Neural crest cell (in vitro differentiated cells): ENCODE measurements at regions not wholly inside any gene's neighbourhood (a gene's known extent, or its start where the extent isn't known, plus 50 kb on each side); places are given as distances from the start of the nearest gene placed in this dataset.

Experiments used
- DNase-seq: peaks from one replicate; pipeline ENCODE4 v3.0.0; 2021; ENCODE audit warnings: low read depth, mixed read lengths, low spot score
- H3K27ac Mint-ChIP-seq: one replicate; pipeline ENCODE4 v1.8.0; 2021; ENCODE audit warnings: mild to moderate bottlenecking, mixed read lengths; ENCODE audit not compliant: unreplicated experiment
- H3K27me3 Mint-ChIP-seq: 2 replicates; pipeline ENCODE4 v1.8.0; 2021; ENCODE audit warnings: low read depth, mild to moderate bottlenecking, mixed read lengths
- H3K36me3 Mint-ChIP-seq: 2 replicates; pipeline ENCODE4 v1.8.0; 2021; ENCODE audit warnings: low read depth, mild to moderate bottlenecking, mixed read lengths
- H3K4me1 Mint-ChIP-seq: 2 replicates; pipeline ENCODE4 v1.8.0; 2021; ENCODE audit warnings: mixed read lengths
- H3K4me3 Mint-ChIP-seq: one replicate; pipeline ENCODE4 v1.8.0; 2021; ENCODE audit warnings: mild to moderate bottlenecking, mixed read lengths
- H3K9me3 Mint-ChIP-seq: 2 replicates; pipeline ENCODE4 v1.8.0; 2021; ENCODE audit warnings: mixed read lengths
- CTCF ChIP-seq: fragments of 200-600 bp; sonication (generic); conservative IDR thresholded peaks from 2 replicates; pipeline ENCODE4 v1.5.0; 2021; ENCODE audit warnings: antibody characterized with exemption, mild to moderate bottlenecking

- DNase-seq, result no peak
- H3K4me1 Mint-ChIP-seq, result peaks cover 5% of the 10 kb centered on the region
- no peak overlapping the region for H3K27ac Mint-ChIP-seq
- peaks cover 10% of the 10 kb centered on the region for H3K36me3 Mint-ChIP-seq
- peaks cover 7% of the 10 kb centered on the region for H3K9me3 Mint-ChIP-seq
- no peak for TF ChIP-seq CTCF
- H3K4me3 Mint-ChIP-seq, result no peak overlapping the region
- no peaks in the 10 kb centered on the region for H3K27me3 Mint-ChIP-seq
Observed at GRCh38 chr6:51129043-51129442, 310.4 kb downstream of the TFAP2B start.

- TF ChIP-seq CTCF, result no peak
- no peak for DNase-seq
- H3K4me3 Mint-ChIP-seq, result no peak overlapping the region
- H3K36me3 Mint-ChIP-seq, result peaks cover 8% of the 10 kb centered on the region
- no peaks in the 10 kb centered on the region for H3K27me3 Mint-ChIP-seq
- peaks cover 12% of the 10 kb centered on the region for H3K4me1 Mint-ChIP-seq
- H3K27ac Mint-ChIP-seq, result no peak overlapping the region
- peaks cover 8% of the 10 kb centered on the region for H3K9me3 Mint-ChIP-seq
Observed at GRCh38 chr6:51137777-51138176, 319.1 kb downstream of the TFAP2B start.

- no peak overlapping the region for H3K27ac Mint-ChIP-seq
- peaks cover 6% of the 10 kb centered on the region for H3K9me3 Mint-ChIP-seq
- peaks cover 5% of the 10 kb centered on the region for H3K36me3 Mint-ChIP-seq
- H3K27me3 Mint-ChIP-seq, result no peaks in the 10 kb centered on the region
- no peak for DNase-seq
- no peak for TF ChIP-seq CTCF
- H3K4me3 Mint-ChIP-seq, result no peak overlapping the region
- peaks cover 8% of the 10 kb centered on the region for H3K4me1 Mint-ChIP-seq
Observed at GRCh38 chr6:51139950-51140385, 321.3 kb downstream of the TFAP2B start.

GRCh38 chr6:51141080-51141479, 322.4 kb downstream of the TFAP2B start:
- H3K4me3 Mint-ChIP-seq, result no peak overlapping the region
- DNase-seq, result no peak
- H3K27ac Mint-ChIP-seq, result no peak overlapping the region
- peaks cover 3% of the 10 kb centered on the region for H3K36me3 Mint-ChIP-seq
- no peak for TF ChIP-seq CTCF
- no peaks in the 10 kb centered on the region for H3K27me3 Mint-ChIP-seq
- H3K9me3 Mint-ChIP-seq, result peaks cover 5% of the 10 kb centered on the region
- H3K4me1 Mint-ChIP-seq, result peaks cover 8% of the 10 kb centered on the region

- DNase-seq, result no peak
- Mint-ChIP-seq H3K36me3 (peaks cover 3% of the 10 kb centered on the region), H3K9me3 (peaks cover 2% of the 10 kb centered on the region), H3K27me3 (no peaks in the 10 kb centered on the region), H3K27ac (no peak overlapping the region), H3K4me3 (no peak overlapping the region), H3K4me1 (peaks cover 5% of the 10 kb centered on the region)
- TF ChIP-seq CTCF, result no peak
Observed at GRCh38 chr6:51147756-51148155, 329.1 kb downstream of the TFAP2B start.

- Mint-ChIP-seq H3K36me3 (no peaks in the 10 kb centered on the region), H3K9me3 (peaks cover 8% of the 10 kb centered on the region), H3K27me3 (no peaks in the 10 kb centered on the region), H3K4me1 (peaks cover 9% of the 10 kb centered on the region), H3K27ac (no peak overlapping the region), H3K4me3 (no peak overlapping the region)
- no peak for TF ChIP-seq CTCF
- no peak for DNase-seq
Observed at GRCh38 chr6:51152594-51152993, 333.9 kb downstream of the TFAP2B start.
